ENCODE measurements at regions not wholly inside any gene's neighbourhood (a gene's known extent, or its start where the extent isn't known, plus 50 kb on each side); places are given as distances from the start of the nearest gene placed in this dataset.

GRCh38 chr4:33429971-33430370, 2709.8 kb downstream of the PCDH7 start:
- TF ChIP-seq CTCF (IDR thresholded peaks at IDR 0.05) (no peak), POLR2A (IDR thresholded peaks at IDR 0.05) (no peak)

Measured in right lobe of liver (tissue), 4 donors.